ENCODE measurements at regions not wholly inside any gene's neighbourhood (a gene's known extent, or its start where the extent isn't known, plus 50 kb on each side); places are given as distances from the start of the nearest gene placed in this dataset.

DNA sequence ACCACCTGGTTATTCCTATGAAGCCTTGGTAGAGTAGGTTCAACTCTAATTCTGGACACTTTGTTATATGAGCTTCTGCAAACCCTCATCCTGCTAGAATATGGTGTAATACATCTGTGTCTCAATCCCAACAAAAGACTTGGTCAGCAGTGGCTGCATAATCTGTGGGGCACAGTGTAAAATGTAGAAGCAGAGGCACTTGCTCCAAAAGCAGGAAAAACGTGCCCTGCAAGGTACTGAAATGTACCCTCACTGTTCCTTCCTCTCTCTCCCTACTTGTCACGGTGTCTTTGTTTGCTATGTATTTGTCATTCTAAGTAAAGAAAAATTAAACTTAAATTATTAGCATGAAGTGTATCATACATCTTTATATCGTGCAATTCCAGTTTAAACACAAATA lies 267.9 kb downstream of the BCL11B start:
- TF ChIP-seq POLR2A (IDR thresholded peaks at IDR 0.05; ENCODE audit: low read length) (no peak), GATA1 (IDR thresholded peaks at IDR 0.05; ENCODE audit: low read depth, low read length) (no peak)

Measured in erythroblast (primary cell).